CD4-positive, alpha-beta T cell (primary cell): ENCODE measurements at regions not wholly inside any gene's neighbourhood (a gene's known extent, or its start where the extent isn't known, plus 50 kb on each side); places are given as distances from the start of the nearest gene placed in this dataset.

Source experiments
- ATAC-seq: fragments of 200-7000 bp; cut with Tn5 transposase; one replicate; pipeline ENCODE4 v1.10.0; 2022; ENCODE audit warnings: mild to moderate bottlenecking; ENCODE audit not compliant: poor library complexity
- CTCF ChIA-PET: fragments of 350-600 bp; sonication (Branson Sonifier 250); formaldehyde crosslinking; loops from one replicate; lab custom pipeline; 2021; ENCODE audit warnings: antibody characterized with exemption, inconsistent platforms; lab: Charles Lee
- POLR2A ChIA-PET: fragments of 350-600 bp; sonication (Branson Sonifier 250); formaldehyde crosslinking; loops from one replicate; lab custom pipeline; 2021; ENCODE audit warnings: antibody characterized with exemption, inconsistent platforms; lab: Charles Lee
- DNase-seq, 14 experiments: peaks; one replicate each; pipeline ENCODE4 v3.0.0-alpha.2; 2013 to 2020; ENCODE audit warnings: mixed read lengths in 2 of 14
- H3K27ac ChIP-seq, 2 donors: one replicate each; pipeline versions ENCODE4 v1.5.1 to v1.7.0; 2013; ENCODE audit warnings: low read length in 2 of 2, low read depth in 1 of 2, mild to moderate bottlenecking in 1 of 2
- H3K27me3 ChIP-seq, 2 experiments: 1 replicate in 1 of 2; 2 replicates in 1 of 2; pipeline versions ENCODE4 v1.6.1 to v1.7.0; 2013; ENCODE audit warnings: low read length in 2 of 2, control low read depth in 1 of 2, mild to moderate bottlenecking in 1 of 2, moderate library complexity in 1 of 2; ENCODE audit not compliant: insufficient read depth in 2 of 2, control insufficient read depth in 1 of 2
- H3K36me3 ChIP-seq: one replicate; pipeline ENCODE4 v1.6.1; 2013; ENCODE audit warnings: low read length, control low read depth; ENCODE audit not compliant: insufficient read depth
- H3K4me1 ChIP-seq: one replicate; pipeline ENCODE4 v1.6.1; 2013; ENCODE audit warnings: low read length, control low read depth; ENCODE audit not compliant: insufficient read depth
- H3K4me3 ChIP-seq: one replicate; pipeline ENCODE4 v1.5.1; 2013; ENCODE audit warnings: mild to moderate bottlenecking, low read length, moderate library complexity
- H3K9me3 ChIP-seq, 2 experiments: 1 replicate in 1 of 2; 2 replicates in 1 of 2; pipeline versions ENCODE4 v1.6.1 to v1.7.0; 2013; ENCODE audit warnings: low read length in 2 of 2, mild to moderate bottlenecking in 2 of 2, control low read depth in 1 of 2, moderate library complexity in 1 of 2; ENCODE audit not compliant: control insufficient read depth in 1 of 2, insufficient read depth in 1 of 2
- H3K27ac Mint-ChIP-seq: one replicate; pipeline ENCODE4 v1.8.0; 2020; ENCODE audit warnings: mixed read lengths
- H3K27me3 Mint-ChIP-seq: one replicate; pipeline ENCODE4 v1.8.0; 2021; ENCODE audit warnings: mixed read lengths
- H3K36me3 Mint-ChIP-seq: one replicate; pipeline ENCODE4 v1.8.0; 2021; ENCODE audit warnings: low read depth, mixed read lengths
- H3K4me1 Mint-ChIP-seq: one replicate; pipeline ENCODE4 v1.8.0; 2021; ENCODE audit warnings: low read depth, mixed read lengths
- H3K4me3 Mint-ChIP-seq: one replicate; pipeline ENCODE4 v1.8.0; 2020; ENCODE audit warnings: mild to moderate bottlenecking, mixed read lengths
- H3K9me3 Mint-ChIP-seq: one replicate; pipeline ENCODE4 v1.8.0; 2020; ENCODE audit warnings: mixed read lengths
- CTCF ChIP-seq: fragments of 200-600 bp; IDR thresholded peaks from one replicate; pipeline ENCODE4 v1.8.0; 2022; ENCODE audit warnings: antibody characterized with exemption, mild to moderate bottlenecking
- intact Hi-C, 2 experiments: fragments of 100-400 bp; cut with DNase I in 1 of 2; cut with micrococcal nuclease in 1 of 2; formaldehyde crosslinking; loops; one replicate each; pipeline versions ENCODE4 v1.15.1 to v1.9.0; 2023 to 2025; cut with DNase I, micrococcal nuclease

GRCh38 chrX:45740291-45740690, 539.6 kb upstream of the DIPK2B start:
- H3K4me1 ChIP-seq = no peaks in the 10 kb centered on the region
- no peak overlapping the region for H3K4me3 ChIP-seq
- no peaks in the 10 kb centered on the region for H3K36me3 ChIP-seq
- intact Hi-C loops = loop anchor here in 1 of 2 experiments (10.0 kb wide), 1 partner anchor 1905 kb away; no protein-coding TSS in a partner anchor
- no peaks in the 10 kb centered on the region for H3K27me3 ChIP-seq
- Mint-ChIP-seq H3K9me3 (no peaks in the 10 kb centered on the region), H3K4me3 (no peak overlapping the region), H3K27me3 (no peaks in the 10 kb centered on the region), H3K36me3 (peaks cover under 1% of the 10 kb centered on the region), H3K27ac (no peak overlapping the region), H3K4me1 (no peaks in the 10 kb centered on the region)
- no peak for TF ChIP-seq CTCF
- no peak for DNase-seq
- H3K27ac ChIP-seq = no peak overlapping the region
- no peaks in the 10 kb centered on the region for H3K9me3 ChIP-seq
- ChIA-PET POLR2A (no interaction called here), CTCF (no interaction called here)
- no peak for ATAC-seq

GRCh38 chrX:45735571-45735970, 534.9 kb upstream of the DIPK2B start:
- Mint-ChIP-seq H3K27me3 (no peaks in the 10 kb centered on the region), H3K4me1 (no peaks in the 10 kb centered on the region), H3K27ac (no peak overlapping the region), H3K36me3 (no peaks in the 10 kb centered on the region), H3K9me3 (no peaks in the 10 kb centered on the region), H3K4me3 (no peak overlapping the region)
- H3K4me3 ChIP-seq = no peak overlapping the region
- no peak for TF ChIP-seq CTCF
- ATAC-seq = no peak
- ChIA-PET POLR2A (no interaction called here), CTCF (no interaction called here)
- no peak overlapping the region for H3K27ac ChIP-seq
- DNase-seq = no peak
- intact Hi-C loops = no loop called here
- no peaks in the 10 kb centered on the region for H3K36me3 ChIP-seq
- no peaks in the 10 kb centered on the region for H3K4me1 ChIP-seq
- no peaks in the 10 kb centered on the region for H3K9me3 ChIP-seq
- H3K27me3 ChIP-seq = no peaks in the 10 kb centered on the region

- TF ChIP-seq CTCF = no peak
- Mint-ChIP-seq H3K9me3 (no peaks in the 10 kb centered on the region), H3K4me1 (no peaks in the 10 kb centered on the region), H3K27ac (no peak overlapping the region), H3K36me3 (no peaks in the 10 kb centered on the region), H3K4me3 (no peak overlapping the region), H3K27me3 (no peaks in the 10 kb centered on the region)
- POLR2A ChIA-PET = no interaction called here
- no peak for ATAC-seq
- CTCF ChIA-PET = no interaction called here
- H3K36me3 ChIP-seq = no peaks in the 10 kb centered on the region
- no peak overlapping the region for H3K4me3 ChIP-seq
- H3K27ac ChIP-seq = no peak overlapping the region
- no peaks in the 10 kb centered on the region for H3K4me1 ChIP-seq
- intact Hi-C loops = no loop called here
- no peaks in the 10 kb centered on the region for H3K9me3 ChIP-seq
- DNase-seq = no peak
- H3K27me3 ChIP-seq = no peaks in the 10 kb centered on the region
These were observed 530.8 kb upstream of the DIPK2B start for GRCh38 chrX:45731448-45731847.
